KBM-7 (cell line): ENCODE measurements at regions not wholly inside any gene's neighbourhood (a gene's known extent, or its start where the extent isn't known, plus 50 kb on each side); places are given as distances from the start of the nearest gene placed in this dataset.
"Not testable (repeated sequence)": the region's sequence is repeated elsewhere in the genome, so short reads cannot be mapped to it uniquely, and the experiment has no call there.

Experiments
- DNase-seq: peaks from one replicate; pipeline ENCODE4 v3.0.0-alpha.2; 2015
- in situ Hi-C: fragments of 300-500 bp; cut with MboI; formaldehyde crosslinking; loops from 2 replicates; pipeline ENCODE4 v1.14.3; 2020; ENCODE audit warnings: low sequenced_read_pairs, low pct_unique_long_range_greater_than_20kb, mixed read lengths

DNA sequence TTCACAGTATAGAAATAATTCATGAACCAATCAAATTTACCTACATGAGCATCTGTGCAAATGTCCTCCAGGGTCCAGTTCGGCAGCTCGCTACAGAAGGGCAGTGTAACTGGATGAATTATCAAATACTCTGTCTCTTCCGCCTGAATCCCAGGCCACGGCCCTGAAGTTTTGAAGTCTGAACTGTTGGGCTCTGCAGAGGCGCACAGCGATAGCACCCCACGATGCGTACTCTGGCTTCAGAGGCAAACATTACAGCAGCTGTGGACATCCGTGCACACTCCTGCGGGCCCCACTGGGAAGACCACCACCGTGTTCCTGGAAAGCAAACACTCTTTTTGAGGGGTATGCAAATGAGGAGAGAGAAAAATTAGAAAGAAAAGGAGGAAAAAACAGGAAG, 259.8 kb upstream of the TCERG1L start:
- DNase-seq = no peak
- in situ Hi-C loops = no loop called here

DNA sequence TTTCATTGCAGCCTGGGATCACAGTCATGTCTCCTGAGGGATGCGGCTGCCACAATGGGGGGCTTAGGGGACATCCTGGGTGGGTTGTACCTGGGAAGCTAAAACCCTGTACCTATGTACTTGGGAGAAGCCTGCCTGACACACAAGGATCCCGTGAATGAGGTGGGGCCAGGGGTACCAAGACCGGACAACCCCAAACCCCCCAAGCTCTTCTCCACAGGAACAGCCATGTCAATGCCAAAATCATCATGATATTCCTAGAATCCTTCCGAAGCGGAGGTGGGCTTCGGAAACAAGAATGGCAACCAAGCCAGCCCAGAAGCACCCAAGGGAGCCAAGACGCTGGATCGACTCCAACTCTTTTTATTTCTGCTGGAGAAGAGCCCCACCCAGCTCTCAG, 260.3 kb upstream of the TCERG1L start:
- in situ Hi-C loops = no loop called here
- DNase-seq = no peak

DNA sequence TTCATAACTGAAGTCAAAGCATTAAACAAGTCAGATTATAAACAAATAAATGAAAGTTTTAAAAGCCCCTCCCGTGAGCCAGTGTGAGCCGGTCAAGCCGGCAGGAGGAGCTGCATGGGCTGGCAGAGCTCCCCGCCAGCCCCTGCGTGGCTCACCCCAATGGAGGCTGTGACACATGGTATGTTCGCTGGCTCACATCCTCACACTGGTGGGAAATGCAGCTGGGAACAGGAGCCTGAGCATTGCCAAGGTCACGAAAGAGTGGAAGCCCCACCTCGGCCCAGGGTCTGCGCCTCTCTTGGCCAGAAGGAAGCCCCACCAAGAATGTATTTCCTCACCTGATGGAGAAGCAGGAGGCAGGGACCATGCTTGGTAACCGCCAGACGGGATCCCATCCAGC, 261.7 kb upstream of the TCERG1L start:
- in situ Hi-C loops = no loop called here
- DNase-seq = no peak

DNA sequence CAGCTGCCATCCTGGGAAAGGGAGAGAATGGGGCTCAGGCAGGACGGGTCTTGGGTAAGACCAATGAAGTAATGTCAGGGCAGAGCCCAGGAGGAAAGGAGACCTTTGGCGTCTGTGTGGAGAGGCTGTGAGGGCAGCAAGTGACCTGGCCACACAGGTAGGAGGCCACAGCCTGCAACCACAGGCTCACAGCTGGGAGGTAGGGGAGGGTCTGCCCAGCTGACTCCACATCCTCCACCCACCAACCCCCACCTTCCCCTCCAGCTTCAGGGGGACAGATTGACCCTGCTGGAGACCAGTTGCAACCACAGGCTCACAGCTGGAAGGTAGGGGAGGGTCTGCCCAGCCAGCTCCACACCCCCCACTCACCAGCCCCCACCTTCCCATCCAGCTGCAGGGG, 262.2 kb upstream of the TCERG1L start:
- in situ Hi-C loops = no loop called here
- DNase-seq = no peak

DNA sequence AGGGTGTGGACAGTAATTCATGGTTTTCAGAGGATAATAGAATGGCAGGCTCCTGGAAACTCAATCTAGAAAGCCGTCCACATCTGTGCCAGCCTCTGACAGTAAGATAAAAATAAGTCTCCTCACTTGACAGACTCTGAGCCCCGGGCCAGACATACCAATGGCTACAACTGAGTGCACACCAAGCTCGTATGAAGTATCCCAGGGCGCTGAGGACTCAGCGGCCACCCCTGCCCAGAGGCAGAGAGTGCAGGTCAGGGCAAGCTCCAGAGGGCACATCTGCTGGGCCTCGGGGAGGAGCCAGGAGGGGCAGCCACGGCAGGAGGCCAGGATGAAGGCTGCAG, 262.8 kb upstream of the TCERG1L start:
- in situ Hi-C loops = no loop called here
- DNase-seq = no peak

DNA sequence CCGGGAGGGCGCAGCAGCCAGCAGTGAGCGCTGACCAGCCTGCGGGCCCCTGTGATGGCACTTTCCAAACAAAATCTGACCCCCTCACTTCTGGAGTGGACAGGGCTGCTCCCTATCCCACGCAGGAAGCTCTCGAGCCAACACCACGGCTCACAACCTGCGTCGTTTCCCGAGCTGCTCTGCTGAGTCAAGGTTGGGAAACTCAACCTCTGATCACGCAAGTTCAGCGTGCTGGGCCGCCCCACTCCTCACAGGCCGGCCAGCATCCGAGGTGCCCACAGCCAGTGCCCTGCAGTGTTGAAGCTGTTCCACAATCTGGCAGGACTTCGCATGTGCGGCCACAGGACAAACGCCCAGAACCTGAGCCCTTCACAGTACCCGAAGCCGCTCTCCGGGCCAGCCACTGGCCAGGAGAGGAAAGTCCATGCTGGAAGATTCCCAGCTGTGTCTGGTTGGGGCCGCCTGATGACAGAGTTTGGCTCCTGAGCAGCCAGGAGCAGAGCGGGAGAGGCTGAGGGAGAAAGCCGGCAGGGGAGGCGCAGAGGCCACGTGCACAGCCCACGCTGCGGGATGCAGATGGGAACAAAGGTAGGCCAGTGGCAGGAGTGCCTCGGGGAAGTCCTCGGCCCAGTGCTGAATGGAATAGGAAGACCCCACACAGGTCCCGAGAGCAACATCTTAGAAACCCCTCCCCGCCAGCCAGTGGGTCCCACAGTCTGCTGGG, 263.3 kb upstream of the TCERG1L start:
- in situ Hi-C loops = no loop called here

DNA sequence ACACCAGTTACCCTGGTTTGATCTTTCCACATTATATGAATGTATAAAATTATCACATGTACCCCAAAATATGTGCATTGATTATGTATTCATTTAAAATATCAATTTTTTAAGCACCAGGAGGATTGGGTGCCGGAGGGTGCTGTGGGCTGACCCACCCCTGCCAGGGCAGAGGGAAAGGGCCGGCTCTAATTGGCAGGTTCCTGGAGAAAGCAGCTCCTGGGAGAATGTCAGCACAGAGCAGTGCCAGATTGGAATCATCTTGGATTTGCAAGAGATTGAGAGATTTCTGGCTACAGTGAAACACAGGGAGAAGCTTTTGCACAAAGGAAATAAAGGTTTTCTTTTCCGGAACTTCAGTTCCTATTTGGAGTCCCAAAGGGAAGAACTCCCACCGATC, 264.4 kb upstream of the TCERG1L start:
- in situ Hi-C loops = no loop called here
- no peak for DNase-seq

More for the DNA sequence above, 263.3 kb upstream of the TCERG1L start:
- no peak for DNase-seq

DNA sequence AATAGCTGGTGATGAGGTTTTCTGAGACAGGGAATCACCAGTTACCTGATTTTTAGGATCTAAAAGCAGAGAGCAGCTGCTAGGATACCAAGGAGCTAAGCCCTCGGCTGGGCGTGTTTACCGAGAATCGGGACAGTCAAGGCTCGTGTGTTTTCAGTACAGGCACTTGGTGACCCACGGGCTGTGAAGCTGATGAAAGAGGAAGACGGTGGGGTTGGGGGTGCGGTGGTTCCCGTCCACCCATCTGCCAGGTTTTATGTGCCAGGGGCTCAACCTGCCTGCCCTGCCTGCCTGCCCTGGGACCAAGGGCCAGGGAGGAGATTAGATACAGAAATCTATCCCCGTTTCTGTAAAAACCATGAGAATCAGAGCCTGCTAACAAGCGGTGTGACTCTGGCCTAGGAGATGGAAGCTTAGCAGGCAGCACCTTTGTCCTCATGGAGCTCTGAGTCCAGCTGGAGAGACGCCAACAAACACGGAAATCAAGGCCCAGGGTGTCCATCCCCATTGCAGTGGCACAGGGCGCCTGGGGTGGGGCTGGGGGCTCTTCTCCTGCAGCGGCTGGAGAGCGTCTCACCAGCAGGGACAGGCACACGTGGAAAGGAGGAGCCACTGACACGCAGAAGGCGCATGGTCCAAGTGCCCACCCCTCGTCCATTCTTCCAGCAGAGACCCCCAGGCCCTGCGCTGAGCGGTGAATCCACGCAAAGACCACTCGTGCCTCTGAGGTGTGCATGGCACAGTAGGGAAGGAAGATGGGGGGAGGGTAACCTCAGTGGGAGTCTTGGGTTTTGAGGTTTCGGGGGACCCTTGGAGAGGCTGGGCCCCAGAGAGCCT, 265.0 kb upstream of the TCERG1L start:
- in situ Hi-C loops = no loop called here
- no peak for DNase-seq

DNA sequence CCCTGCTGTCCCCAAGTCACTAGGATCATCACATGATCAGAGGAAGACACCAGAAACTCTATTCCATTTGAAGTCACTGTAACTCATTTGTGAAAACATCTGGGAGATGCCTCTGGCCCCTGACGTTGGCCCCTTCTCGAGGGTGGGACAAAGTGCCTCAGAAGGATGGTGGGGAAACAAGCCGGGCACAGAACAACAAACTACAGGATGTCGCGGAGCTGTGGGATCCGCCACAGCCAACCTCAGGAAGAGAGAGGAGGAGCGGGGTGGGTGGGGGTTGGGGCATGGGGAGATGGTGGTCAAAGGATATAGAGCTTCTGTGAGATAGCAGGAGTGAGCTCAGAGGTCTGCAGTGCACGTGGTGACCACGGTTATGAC, 265.6 kb upstream of the TCERG1L start:
- DNase-seq = no peak

DNA sequence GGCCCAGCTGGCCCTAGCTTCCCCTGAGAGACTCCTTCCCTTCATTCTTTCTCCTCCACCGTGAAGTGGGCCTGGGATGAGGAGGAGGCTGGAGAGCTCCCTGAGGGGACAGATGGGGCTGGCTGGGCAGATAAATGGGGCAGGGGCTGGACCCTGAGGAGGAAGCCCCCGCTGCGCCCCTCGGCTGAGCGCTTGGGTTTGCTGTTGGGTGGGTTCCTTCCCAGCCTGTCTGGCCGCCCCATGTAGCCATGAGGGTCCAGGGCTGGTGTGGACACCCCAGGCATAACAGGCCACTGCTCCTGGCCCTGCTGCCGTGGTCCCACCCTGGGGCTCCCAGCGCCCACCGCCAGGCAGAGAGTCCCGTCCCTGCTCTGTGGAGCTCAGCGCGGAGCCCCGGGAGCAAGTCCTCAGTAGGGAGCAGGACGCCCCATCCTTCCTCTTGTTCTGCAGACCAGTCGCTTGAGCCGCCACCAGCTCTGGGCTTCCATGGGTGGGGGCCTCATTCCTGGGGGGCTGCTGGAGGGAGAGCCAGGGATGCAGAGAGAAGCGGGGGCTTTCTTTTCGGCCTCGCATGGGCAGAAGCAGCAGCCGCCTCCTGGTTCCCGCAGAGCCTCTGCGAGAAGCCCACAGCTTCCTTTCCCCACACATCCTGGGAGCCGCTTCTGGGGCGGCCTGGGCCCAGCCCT, 266.4 kb upstream of the TCERG1L start:
- no peak for DNase-seq
- in situ Hi-C loops = no loop called here

More for the DNA sequence above, 265.6 kb upstream of the TCERG1L start:
- in situ Hi-C loops = no loop called here

DNA sequence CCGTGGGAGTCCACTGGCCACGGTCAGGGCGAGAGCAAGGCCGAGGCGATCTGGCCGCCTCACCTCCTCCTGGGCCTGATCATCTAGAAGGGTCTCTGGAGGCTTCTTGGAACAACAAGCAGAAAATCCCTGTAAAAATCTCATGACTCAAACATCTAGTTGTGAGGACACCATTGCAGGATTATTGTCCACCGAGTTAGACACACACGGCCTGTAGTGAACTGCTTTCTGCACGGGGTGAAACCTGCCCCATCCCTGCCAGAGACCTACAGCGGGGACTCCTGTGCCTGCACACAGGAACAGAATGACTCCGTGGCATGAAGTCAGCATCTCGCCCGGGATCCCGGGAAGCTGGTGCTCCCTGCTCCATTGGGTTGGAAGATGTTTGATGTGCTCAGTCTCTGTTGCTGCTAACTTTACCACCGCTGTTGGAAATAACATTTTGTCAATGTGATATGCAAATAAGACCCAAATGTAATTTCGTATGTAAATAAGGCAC, 267.0 kb upstream of the TCERG1L start:
- in situ Hi-C loops = no loop called here
- no peak for DNase-seq

DNA sequence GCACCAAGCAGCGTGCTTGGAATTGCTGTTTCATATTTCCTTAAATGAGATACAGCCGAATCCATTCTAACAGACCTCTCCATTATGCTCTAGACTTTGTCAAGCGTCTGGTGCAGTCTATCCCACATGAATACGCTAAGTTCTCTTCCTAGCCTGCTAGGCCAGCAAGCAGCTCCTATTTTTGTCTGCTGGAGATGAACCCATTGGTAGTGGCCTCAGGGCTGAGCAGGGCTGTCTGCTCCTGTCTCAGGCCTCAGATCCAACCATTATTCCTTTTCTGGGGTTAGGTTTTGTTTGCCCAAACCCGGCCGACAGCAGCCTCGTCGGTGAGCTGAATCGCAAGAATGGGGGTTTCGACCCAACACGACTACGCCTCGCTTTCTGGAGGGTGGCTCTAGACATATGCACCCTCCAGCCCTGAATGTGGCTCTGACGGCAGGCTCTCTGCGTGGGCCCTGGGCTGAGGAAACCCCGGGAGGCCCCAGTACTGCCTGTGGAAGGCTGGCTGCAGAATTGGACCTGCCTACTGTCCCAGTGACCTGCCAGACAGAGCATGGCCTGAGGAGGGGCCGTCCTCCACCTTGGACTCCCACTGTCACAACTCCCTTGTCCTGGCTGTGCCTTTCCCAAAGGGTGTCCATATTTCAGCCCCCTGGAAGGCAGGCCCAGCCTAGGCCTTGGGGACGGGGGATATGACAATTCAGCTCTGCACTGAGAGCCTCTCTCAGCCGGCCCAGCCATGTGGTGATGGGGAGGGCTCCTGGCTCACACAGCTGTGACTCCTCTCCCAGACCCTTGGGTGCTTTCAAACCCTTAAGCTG, 267.9 kb upstream of the TCERG1L start:
- in situ Hi-C loops = no loop called here
- no peak for DNase-seq

DNA sequence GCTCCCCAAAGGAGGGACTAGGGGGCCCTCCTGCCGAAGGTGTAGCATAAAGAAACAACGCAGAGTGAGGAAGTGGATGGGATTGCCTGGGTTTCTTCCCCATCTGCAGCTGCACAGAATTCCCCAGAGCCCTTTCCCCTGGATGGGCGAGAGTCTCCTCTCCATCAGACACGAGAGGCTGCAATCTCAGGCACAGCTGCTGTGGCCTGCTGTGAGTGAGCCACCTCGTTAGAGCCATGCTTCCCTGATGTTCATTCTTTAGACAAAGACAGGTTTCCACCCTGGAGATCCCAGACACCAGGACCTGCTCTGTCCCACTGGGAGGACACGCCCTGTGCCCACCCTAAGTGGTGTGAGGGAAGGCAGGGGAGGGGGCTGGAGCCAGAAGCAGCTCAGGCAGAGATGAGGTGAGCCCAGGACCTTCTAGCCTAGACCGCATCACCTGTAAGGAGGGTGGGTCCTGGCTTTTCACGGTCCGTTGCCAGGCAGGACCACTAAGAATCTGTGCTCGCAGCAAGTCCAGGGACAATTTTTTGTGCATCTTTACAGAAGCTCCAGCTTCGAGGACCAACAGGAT, 268.6 kb upstream of the TCERG1L start:
- no peak for DNase-seq
- in situ Hi-C loops = no loop called here

DNA sequence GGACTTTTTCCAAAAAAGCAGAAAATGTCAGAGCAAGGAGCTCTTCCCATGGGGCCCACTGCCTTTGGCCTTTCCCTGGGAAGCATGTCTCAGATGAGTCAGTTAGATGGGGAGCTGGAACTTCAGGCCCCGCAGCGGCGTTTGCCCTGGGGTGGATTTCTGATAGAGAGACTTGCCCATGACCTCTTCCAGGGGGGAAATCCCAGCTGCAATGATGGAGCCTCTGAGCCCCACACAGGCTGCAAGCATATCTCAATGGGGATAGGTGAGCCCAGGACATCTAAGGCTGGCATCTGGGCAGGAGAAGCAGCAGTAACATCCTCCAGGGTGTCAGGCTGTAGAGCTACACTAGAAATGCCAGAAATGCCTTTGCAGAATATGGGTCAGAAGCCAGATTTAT, 269.2 kb upstream of the TCERG1L start:
- no peak for DNase-seq

DNA sequence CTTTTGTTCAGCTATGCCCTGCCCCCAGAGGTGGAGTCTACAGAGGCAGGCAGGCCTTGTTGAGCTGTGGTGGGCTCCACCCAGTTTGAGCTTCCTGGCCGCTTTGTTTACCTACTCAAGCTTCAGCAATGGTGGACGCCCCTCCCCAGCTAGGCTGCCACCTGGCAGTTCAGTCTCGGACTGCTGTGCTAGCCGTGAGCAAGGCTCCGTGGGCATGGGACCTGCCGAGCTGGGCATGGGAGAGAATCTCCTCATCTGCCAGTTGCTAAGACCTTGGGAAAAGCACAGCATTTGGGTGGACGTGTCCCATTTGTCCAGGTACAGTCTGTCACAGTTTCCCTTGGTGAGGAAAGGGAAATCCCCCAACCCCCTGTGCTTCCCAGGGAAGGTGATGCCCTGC, 270.0 kb upstream of the TCERG1L start:
- in situ Hi-C loops, DNase-seq: not testable (repeated sequence)

More for the DNA sequence above, 269.2 kb upstream of the TCERG1L start:
- in situ Hi-C loops = no loop called here

DNA sequence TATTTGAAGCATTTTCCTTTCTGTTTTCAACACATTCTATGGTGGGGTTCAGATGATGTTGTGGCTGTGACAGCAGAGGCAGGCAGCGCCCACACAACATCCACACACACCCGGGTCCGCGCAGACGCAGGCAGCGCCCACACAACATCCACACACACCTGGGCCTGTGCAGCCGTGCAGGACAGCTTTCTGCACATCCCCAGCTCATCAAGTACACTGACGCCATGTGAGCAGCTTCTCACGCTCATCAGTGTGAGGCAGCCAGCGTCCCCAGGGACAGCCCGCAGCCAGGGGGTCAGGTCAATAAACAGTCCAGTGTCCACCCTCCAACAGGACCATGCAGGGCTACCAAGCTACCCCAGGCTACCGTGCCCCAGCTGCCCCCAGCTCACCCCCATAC, 272.8 kb upstream of the TCERG1L start:
- no peak for DNase-seq
- in situ Hi-C loops = no loop called here

DNA sequence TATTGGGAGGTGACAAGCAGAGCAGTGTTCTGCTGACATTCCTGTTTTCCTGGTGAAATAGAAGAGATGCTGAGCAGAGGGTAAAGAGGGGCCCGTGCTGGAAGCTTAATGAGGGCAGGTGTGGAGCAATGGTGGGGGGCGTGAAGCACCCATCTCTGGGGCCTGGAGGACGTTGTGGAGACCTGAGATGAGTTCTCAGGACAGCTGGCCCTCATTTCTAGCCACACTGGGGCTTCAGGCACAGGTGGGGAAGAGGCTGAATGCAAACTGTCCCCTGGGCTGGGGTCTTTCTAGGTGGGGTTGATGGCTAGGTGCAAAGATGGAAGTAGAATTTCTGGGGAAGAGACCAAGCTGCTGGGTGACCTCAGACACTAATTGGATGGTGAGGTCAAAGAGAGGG, 274.2 kb upstream of the TCERG1L start:
- in situ Hi-C loops = no loop called here
- DNase-seq = no peak

DNA sequence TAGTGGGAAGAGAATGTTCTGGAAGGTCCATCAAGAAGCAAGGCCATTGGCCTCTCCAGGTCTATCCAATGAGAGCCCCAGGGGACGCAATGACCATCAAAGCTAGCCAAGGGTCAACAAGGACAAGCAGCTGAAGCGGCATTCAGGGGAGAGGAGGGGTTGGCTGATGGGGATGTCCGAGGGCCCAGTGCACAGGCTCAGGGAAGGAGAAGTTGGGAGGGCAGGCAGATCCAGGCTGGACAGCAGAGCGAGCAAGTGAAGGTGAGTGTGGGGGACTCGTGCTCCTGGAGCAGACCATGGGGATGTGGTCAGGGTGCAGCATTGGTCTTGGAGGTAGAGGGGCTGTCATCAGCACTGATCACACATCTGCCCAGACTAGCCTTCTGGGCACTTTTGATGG, 275.4 kb upstream of the TCERG1L start:
- in situ Hi-C loops = no loop called here
- DNase-seq = no peak
